C4-2B (cell line): ENCODE measurements at regions not wholly inside any gene's neighbourhood (a gene's known extent, or its start where the extent isn't known, plus 50 kb on each side); places are given as distances from the start of the nearest gene placed in this dataset.

ENCODE experiments used
- ZFX ChIP-seq: fragments of 450-650 bp; IDR thresholded peaks from 2 replicates; pipeline ENCODE4 v1.6.1; 2017
- TF ChIP-seq, protein P1 (sequence below): fragments of 450-650 bp; conservative IDR thresholded peaks from 2 replicates; pipeline ENCODE4 v1.5.1; 2017; ENCODE audit warnings: mild to moderate bottlenecking

DNA sequence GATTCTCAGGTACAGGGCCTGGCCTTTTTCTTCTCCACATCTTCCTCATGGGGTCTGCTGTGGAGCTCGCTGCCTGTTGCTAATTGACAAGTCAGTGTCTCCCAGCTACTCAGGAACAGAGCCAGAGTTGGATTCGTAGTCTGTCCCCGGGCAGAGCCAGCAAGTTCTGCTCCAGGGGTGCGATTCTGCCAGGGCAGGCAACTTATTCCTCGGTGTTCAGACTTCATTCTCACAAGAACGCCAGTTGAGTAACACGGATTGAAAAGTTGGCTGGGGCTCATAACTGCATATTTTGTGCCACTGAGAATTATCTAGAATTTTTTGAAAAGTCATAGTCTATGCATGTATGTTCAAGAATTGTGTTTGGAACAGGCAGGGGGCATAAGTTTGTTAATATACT, 336.7 kb upstream of the NPVF start:
- TF ChIP-seq, protein P1, sequence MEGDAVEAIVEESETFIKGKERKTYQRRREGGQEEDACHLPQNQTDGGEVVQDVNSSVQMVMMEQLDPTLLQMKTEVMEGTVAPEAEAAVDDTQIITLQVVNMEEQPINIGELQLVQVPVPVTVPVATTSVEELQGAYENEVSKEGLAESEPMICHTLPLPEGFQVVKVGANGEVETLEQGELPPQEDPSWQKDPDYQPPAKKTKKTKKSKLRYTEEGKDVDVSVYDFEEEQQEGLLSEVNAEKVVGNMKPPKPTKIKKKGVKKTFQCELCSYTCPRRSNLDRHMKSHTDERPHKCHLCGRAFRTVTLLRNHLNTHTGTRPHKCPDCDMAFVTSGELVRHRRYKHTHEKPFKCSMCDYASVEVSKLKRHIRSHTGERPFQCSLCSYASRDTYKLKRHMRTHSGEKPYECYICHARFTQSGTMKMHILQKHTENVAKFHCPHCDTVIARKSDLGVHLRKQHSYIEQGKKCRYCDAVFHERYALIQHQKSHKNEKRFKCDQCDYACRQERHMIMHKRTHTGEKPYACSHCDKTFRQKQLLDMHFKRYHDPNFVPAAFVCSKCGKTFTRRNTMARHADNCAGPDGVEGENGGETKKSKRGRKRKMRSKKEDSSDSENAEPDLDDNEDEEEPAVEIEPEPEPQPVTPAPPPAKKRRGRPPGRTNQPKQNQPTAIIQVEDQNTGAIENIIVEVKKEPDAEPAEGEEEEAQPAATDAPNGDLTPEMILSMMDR = no peak
- TF ChIP-seq ZFX = no peak
